GM21515 (cell line): ENCODE measurements at regions not wholly inside any gene's neighbourhood (a gene's known extent, or its start where the extent isn't known, plus 50 kb on each side); places are given as distances from the start of the nearest gene placed in this dataset.

Experiments used
- ATAC-seq: cut with Tn5 transposase; IDR thresholded peaks from one replicate; pipeline ENCODE4 v1.9.1; 2021; ENCODE audit not compliant: unreplicated experiment

- ATAC-seq, result no peak
These were observed 335.6 kb downstream of the EDEM1 start for GRCh38 chr3:5523125-5523524.

GRCh38 chr3:5531039-5531438 lies 343.5 kb downstream of the EDEM1 start:
- no peak for ATAC-seq

DNA sequence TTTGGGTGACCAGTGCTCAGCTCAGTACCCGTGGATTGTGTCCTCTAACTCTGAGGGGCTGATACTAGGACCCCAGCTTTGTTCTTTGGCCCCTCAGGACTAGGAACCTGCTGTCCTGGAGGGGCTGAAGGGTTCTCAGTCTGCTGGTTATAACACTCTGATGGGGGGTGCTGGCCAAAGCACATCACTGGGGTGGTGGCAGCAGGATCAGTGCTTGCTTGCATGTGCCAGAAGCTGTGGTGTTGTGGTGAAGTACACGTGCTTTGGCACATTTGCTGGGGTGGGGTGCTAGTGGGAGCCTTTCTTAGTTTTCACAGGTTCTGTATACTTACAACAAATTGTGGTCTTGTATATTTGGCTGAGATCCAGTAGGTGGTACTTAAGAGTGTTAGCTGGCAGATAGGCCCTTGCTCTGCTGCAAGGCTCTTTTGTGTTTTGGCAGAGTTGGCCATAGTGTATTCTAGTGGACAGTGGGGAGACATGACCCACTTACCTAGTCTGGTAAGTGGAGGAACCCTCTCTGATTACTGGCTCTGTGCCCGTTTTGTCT lies 344.3 kb downstream of the EDEM1 start:
- ATAC-seq, result no peak

DNA sequence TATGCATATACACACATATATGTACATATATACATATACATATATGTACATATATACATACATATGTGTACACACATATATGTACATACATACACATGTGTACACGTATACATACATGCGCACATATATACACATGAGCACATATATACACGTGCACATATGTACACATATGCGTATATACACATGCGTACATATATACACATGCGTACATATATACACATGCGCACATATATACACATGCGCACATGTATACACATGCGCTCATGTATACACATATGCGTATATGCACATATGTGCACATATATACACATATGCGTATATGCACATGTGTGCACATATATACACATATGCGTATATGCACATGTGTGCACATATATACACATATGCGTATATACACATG lies 353.0 kb downstream of the EDEM1 start:
- ATAC-seq, result no peak

DNA sequence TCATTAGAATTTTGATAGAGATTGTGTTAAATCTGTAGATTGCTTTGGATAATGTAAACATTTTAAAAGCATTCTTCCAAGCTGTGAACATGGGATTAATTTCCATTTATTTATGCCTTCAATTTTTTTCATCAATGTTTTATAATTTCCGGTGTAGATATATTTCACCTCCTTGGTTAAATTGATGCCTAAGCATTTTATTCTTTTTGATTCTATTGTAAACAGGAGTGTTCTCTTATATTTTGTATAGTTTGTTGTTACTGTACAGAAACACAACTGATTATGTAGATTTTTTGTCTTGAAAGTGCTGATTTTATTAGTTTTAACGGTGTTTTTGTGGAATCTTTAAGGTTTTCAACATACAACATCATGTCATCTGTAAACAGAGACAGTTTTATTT lies 355.0 kb downstream of the EDEM1 start:
- no peak for ATAC-seq

DNA sequence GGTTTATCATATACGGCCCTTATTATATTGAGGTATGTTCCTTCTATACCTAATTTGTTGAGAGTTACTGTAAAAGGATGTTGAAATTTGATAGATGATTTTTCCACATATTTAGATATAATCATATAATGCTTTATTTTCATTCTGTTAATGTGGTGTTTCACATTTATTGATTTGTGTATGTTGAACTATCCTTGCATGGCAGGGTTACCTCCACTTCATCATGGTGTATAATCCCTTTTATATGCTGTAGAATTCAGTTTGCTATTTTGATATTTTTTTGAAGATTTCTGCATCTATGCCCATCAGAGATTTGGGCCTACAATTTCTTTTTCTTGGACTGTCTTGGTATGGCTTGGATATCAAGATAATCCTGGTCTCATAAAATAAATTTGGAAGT lies 355.5 kb downstream of the EDEM1 start:
- ATAC-seq, result no peak

GRCh38 chr3:5545719-5546118 lies 358.2 kb downstream of the EDEM1 start:
- ATAC-seq, result no peak

GRCh38 chr3:5553203-5553602 lies 365.7 kb downstream of the EDEM1 start:
- ATAC-seq, result no peak

DNA sequence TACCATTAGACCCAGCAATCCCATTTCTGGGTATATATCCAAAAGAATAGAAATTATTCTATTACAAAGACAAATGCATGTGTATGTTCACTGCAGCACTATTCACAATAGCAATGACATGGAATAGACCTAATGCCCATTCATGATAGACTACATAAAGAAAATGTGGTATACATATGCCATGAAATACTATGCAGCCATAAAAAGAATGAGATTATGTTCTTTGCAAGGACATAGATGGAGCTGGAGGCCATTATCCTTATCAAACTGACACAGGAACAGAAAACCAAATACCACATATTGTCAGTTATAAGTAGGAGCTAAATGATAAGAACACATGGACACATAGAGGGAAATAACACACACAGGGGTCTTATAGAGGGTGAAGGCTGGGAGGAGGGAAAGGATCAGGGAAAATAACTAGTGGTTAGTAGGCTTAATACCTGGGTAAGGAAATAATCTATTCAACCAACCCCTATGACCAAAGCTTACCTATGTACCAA lies 366.8 kb downstream of the EDEM1 start:
- no peak for ATAC-seq

GRCh38 chr3:5560199-5560598 lies 372.7 kb downstream of the EDEM1 start:
- no peak for ATAC-seq

DNA sequence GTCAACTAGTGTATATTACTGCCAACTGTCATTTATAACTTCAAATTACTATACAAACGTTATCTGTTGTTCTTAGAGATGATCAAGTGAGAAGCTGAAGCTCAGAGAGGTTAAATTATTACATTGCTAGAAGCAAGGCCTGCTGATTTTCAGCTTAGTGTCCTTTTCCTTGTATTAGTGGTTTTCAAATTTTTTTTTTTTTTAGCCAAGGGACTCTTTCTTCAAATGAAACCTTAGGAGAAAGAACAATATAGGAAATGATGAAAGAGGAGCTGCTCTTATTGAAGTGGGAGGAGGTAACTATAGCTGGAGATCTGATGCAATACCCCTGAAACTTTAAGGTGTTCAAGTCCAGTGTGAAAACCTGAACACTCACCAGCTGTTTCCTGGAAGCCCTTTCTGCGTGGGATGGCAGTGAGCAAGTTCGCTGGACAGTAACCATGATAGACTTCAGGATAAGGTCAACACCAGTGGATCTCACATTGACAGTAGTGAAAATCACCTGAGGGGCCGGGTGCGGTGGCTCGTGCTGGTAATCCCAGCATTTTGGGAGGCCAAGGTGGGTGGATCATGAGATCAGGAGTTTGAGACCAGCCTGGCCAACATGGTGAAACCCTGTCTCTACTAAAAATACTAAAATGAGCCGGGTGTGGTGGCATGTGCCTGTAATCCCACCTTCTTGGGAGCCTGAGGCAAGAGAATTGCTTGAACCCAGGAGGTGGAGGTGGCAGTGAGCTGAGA lies 376.2 kb downstream of the EDEM1 start:
- ATAC-seq, result no peak

DNA sequence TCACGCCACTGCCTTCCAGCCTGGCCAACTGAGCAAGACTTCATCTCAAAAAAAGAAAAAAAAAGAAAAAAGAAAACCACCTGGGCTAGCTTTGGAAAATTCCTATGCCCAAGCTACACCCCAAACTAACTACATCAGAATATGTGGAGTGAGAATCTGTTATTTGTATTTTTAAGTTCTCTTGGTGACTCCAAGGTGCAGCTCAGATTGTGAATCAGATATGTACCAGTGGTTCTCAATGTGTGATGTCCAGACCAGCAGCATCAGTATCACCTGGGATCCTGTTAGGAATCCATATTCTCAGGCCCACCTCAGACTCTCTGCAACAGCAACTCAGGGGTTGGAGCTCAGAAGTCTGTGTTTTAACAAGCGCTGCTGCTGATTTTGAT lies 376.8 kb downstream of the EDEM1 start:
- ATAC-seq, result no peak

- no peak for ATAC-seq
These were observed 377.5 kb downstream of the EDEM1 start for GRCh38 chr3:5565026-5565425.

DNA sequence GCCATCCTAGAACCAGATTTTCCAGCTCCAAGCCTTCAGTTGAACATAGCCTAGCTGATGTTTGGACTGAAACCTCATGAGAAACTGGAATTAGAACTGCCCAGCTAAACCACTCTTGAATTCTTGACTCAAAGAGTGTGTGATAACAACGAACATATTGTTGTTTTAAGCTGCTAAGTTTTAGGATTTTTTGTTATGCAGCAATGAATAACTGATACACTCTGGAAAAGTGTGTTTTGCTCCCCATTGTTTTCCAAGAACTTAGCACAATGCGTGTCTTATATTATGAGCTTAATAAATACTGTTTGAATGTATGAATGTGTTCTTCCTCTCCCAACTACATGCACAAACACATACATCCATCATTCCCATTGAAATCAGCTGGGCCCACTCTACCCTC lies 379.6 kb downstream of the EDEM1 start:
- ATAC-seq, result no peak

- no peak for ATAC-seq
These were observed 380.9 kb downstream of the EDEM1 start for GRCh38 chr3:5568451-5568850.

DNA sequence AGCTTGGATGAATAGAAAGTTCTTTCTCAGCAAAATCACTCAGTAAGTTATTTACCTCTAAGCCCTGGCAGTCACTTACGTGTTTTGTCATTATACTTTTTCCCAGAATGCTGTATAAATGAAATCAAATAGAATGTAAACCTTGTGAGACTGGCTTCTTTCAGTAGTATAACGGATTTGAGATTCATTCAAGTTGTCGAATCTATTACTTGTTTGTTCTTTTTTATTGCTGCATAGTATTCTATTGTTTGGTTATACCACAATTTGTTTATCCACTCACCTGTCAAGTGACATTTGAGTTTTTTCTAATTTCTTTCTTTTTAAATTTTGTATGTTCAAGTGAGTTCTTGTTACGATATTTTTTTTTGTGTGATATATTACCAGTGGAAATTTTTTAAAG lies 381.6 kb downstream of the EDEM1 start:
- no peak for ATAC-seq

GRCh38 chr3:5572168-5572567 lies 384.7 kb downstream of the EDEM1 start:
- ATAC-seq, result no peak

DNA sequence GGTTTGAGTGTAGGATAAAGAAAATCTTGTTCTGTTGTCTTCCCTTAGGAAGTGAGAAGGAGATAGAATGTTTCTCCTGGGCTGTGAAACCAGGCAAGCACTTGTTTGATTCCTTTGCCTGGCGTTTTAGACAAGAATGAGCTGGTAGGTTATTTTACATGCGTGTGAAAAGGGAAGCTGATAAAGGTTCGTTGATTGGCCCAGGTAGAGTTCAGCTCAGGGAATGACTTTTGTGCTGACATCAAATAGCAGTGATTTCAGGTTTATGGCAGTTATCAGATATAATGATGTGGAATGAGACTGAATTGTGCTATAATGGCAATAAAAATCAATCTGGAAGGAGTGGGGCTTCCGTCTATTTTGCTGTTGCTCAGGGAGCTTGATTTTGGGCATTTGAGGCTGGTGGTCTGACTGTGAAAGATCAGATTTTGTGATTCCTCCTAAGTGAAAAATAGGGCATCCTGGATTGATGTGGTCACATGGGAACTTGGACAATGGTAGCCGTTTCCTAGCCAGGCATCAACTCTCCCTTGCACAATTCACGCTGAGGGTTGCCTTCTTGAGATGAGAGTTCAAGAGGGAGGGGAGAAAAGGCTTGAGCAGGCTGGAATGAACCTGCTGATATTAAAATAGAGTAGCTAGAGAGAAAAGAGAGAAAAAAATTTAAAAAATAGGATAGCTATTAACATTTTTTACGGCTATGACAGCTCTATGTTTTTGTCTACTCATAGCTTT lies 388.9 kb downstream of the EDEM1 start:
- no peak for ATAC-seq

- no peak for ATAC-seq
These were observed 391.7 kb downstream of the EDEM1 start for GRCh38 chr3:5579139-5579602.

DNA sequence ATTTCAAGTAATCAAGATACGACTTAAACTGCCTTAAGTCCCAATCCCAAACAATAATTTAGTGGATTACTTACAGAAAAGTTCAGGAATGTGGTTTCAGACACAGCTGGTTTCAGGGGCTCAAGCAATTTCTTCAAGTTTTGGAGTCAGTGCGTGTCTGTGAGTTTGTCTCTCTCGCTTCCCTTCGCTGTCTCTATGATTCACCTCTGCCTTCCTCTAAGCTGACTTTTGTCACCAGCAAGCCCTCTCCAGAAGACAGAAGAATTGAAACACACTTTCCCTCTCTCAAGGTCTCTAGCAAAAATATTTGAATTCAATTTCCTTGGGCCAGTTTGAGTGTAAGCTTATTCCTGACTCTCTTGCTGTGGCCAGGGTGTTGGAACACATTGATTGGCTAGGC lies 392.4 kb downstream of the EDEM1 start:
- no peak for ATAC-seq

GRCh38 chr3:5580826-5581225 lies 393.3 kb downstream of the EDEM1 start:
- no peak for ATAC-seq

DNA sequence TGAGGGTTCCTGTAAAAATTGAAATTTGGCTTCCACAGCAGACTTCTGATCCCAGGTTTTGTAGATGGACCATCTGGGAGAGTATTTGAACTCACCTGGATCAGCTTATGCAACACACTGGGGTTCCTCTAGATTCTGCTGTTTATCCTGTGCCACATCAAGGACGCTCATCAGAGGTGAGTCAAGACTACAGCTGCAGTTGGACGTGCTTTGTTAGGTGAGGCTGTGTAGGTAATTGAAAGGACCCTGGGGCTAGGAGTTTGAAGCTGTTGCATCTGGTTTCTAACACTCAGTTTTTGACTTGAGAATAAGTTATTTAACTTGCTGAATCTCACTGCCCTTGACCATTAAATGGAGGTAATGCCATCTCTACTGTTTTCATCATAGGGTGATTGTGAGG lies 394.2 kb downstream of the EDEM1 start:
- ATAC-seq, result no peak
